Stomach (tissue), 4 donors: ENCODE measurements at regions not wholly inside any gene's neighbourhood (a gene's known extent, or its start where the extent isn't known, plus 50 kb on each side); places are given as distances from the start of the nearest gene placed in this dataset.

ENCODE experiments used
- CTCF ChIP-seq, 7 experiments: fragments of 450-650 bp in 4 of 7; fragments of 200-600 bp in 3 of 7; sonication (generic) in 3 of 7; IDR thresholded peaks; one replicate each; pipeline ENCODE4 v1.5.1; 2016 to 2019; ENCODE audit warnings: antibody characterized with exemption in 7 of 7, control low read depth in 2 of 7, mild to moderate bottlenecking in 1 of 7
- POLR2A ChIP-seq, 4 donors: fragments of 450-650 bp; IDR thresholded peaks; one replicate each; pipeline ENCODE4 v1.6.1; 2016; ENCODE audit warnings: antibody characterized with exemption in 4 of 4, control low read depth in 2 of 4, mild to moderate bottlenecking in 1 of 4, moderate library complexity in 1 of 4
- POLR2AphosphoS5 ChIP-seq, 3 donors: sonication (generic); formaldehyde crosslinking; IDR thresholded peaks; one replicate each; pipeline ENCODE4 v1.6.1; 2016; ENCODE audit warnings: antibody characterized with exemption in 3 of 3

DNA sequence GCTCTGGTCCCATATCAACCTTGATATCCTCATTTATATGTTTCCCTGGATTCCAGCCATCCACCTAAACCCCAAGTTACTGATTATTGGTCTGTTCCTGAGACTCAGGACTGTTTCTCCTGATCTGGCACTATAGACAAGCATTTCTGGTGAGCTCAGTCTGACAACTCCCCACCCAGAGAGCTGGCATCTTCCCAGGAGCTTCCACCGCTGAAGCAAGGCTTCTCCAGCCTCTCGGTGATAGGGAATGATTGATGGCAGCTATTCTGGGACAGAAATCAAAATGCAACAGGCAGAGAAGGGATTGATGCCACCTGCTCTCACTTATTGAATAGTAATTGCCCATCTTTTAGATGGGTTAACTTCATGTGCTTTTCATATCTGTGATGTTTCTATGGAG lies 169.7 kb upstream of the GGTLC1 start:
- TF ChIP-seq CTCF (IDR thresholded peaks at IDR 0.05) (no peak), POLR2A (IDR thresholded peaks at IDR 0.05) (no peak), POLR2AphosphoS5 (IDR thresholded peaks at IDR 0.05) (no peak)
